Trophoblast cell (in vitro differentiated cells and primary cell): ENCODE measurements at regions not wholly inside any gene's neighbourhood (a gene's known extent, or its start where the extent isn't known, plus 50 kb on each side); places are given as distances from the start of the nearest gene placed in this dataset.

Experiments
- DNase-seq, 2 donors: peaks; one replicate each; pipeline ENCODE4 v3.0.0-alpha.2; 2016
- H2AFZ ChIP-seq: 2 replicates; pipeline ENCODE4 v1.6.1; 2013; ENCODE audit warnings: low read length, moderate library complexity, mild to moderate bottlenecking; ENCODE audit not compliant: insufficient read depth, poor library complexity
- H2AK5ac ChIP-seq: 2 replicates; pipeline ENCODE4 v1.6.1; 2013; ENCODE audit warnings: mild to moderate bottlenecking, low read length
- H2BK120ac ChIP-seq: 2 replicates; pipeline ENCODE4 v1.6.1; 2013; ENCODE audit warnings: low read length, mild to moderate bottlenecking, moderate library complexity; ENCODE audit not compliant: insufficient read depth, poor library complexity
- H2BK12ac ChIP-seq: 2 replicates; pipeline ENCODE4 v1.6.1; 2013; ENCODE audit warnings: mild to moderate bottlenecking, low read length, moderate library complexity
- H2BK5ac ChIP-seq: 2 replicates; pipeline ENCODE4 v1.6.1; 2013; ENCODE audit warnings: low read length, low read depth, moderate library complexity, mild to moderate bottlenecking; ENCODE audit not compliant: poor library complexity
- H3K14ac ChIP-seq: 2 replicates; pipeline ENCODE4 v1.6.1; 2013; ENCODE audit warnings: mild to moderate bottlenecking, low read length
- H3K18ac ChIP-seq: 2 replicates; pipeline ENCODE4 v1.6.1; 2013; ENCODE audit warnings: mild to moderate bottlenecking, low read length
- H3K23ac ChIP-seq: 2 replicates; pipeline ENCODE4 v1.6.1; 2013; ENCODE audit warnings: low read length
- H3K27ac ChIP-seq: 2 replicates; pipeline ENCODE4 v1.5.1; 2013; ENCODE audit warnings: low read depth, mild to moderate bottlenecking, inconsistent platforms, low read length, moderate library complexity
- H3K27me3 ChIP-seq: 2 replicates; pipeline ENCODE4 v1.6.1; 2013; ENCODE audit warnings: inconsistent platforms, mild to moderate bottlenecking, low read length, moderate library complexity; ENCODE audit not compliant: insufficient read depth
- H3K36me3 ChIP-seq, 2 experiments: 1 replicate in 1 of 2; 2 replicates in 1 of 2; pipeline ENCODE4 v1.6.1; 2013; ENCODE audit warnings: low read length in 2 of 2, mild to moderate bottlenecking in 2 of 2, moderate library complexity in 1 of 2; ENCODE audit not compliant: insufficient read depth in 2 of 2, control insufficient read depth in 1 of 2
- H3K4ac ChIP-seq: 2 replicates; pipeline ENCODE4 v1.6.1; 2013; ENCODE audit warnings: low read depth, mild to moderate bottlenecking, low read length, moderate library complexity
- H3K4me1 ChIP-seq, 2 experiments: 1 replicate in 1 of 2; 2 replicates in 1 of 2; pipeline ENCODE4 v1.6.1; 2013; ENCODE audit warnings: low read length in 2 of 2, mild to moderate bottlenecking in 2 of 2, moderate library complexity in 1 of 2; ENCODE audit not compliant: insufficient read depth in 2 of 2, control insufficient read depth in 1 of 2
- H3K4me2 ChIP-seq: 2 replicates; pipeline ENCODE4 v1.6.1; 2013; ENCODE audit warnings: inconsistent platforms, mild to moderate bottlenecking, low read length, moderate library complexity
- H3K4me3 ChIP-seq: 2 replicates; pipeline ENCODE4 v1.5.1; 2013; ENCODE audit warnings: mild to moderate bottlenecking, low read depth, low read length, inconsistent platforms
- H3K79me1 ChIP-seq: one replicate; pipeline ENCODE4 v1.6.1; 2013; ENCODE audit warnings: low read length
- H3K79me2 ChIP-seq: 2 replicates; pipeline ENCODE4 v1.6.1; 2013; ENCODE audit warnings: low read length, mild to moderate bottlenecking; ENCODE audit not compliant: control insufficient read depth, insufficient read depth, poor library complexity
- H3K9ac ChIP-seq: 2 replicates; pipeline ENCODE4 v1.6.1; 2013; ENCODE audit warnings: mild to moderate bottlenecking, low read length
- H3K9me3 ChIP-seq: 2 replicates; pipeline ENCODE4 v1.6.1; 2013; ENCODE audit warnings: low read depth, mild to moderate bottlenecking, control low read depth, inconsistent platforms, low read length; ENCODE audit not compliant: insufficient read depth
- H4K12ac ChIP-seq: 2 replicates; pipeline ENCODE4 v1.6.1; 2013; ENCODE audit warnings: low read depth, mild to moderate bottlenecking, low read length, moderate library complexity
- H4K8ac ChIP-seq: 2 replicates; pipeline ENCODE4 v1.6.1; 2013; ENCODE audit warnings: low read depth, mild to moderate bottlenecking, low read length, moderate library complexity
- H4K91ac ChIP-seq: one replicate; pipeline ENCODE4 v1.6.1; 2013; ENCODE audit warnings: low read depth, mild to moderate bottlenecking, low read length, moderate library complexity
- WGBS: extraction: QIAGEN DNeasy Blood & Tissue Kit; methylation state at CpG from one replicate; pipeline ENCODE4 v1.1.7; 2013; ENCODE audit warnings: missing lambda C conversion rate; ENCODE audit not compliant: insufficient read length, insufficient coverage; ENCODE audit errors: extremely low coverage; 5-methylcytosine and 5-hydroxymethylcytosine counted together

DNA sequence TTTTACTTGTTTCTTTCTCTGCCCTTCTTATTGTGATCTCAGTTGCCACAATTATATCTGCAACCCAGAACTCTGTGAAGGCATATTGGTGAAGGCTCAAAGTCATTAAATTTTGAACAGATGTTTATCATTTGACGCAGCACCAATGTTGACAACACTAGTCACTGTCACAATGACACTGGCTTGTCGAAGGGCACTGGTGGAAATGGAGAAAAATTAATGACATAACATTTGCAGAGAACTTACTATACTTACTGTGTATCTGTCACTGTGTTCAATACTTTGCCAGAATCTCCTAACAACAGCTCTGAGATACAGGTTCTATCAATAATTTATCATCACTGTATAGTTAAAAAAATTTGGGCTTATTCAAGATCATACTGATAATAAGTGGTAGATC lies 1213.7 kb downstream of the NCAM2 start:
- H3K36me3 ChIP-seq = no peaks in the 10 kb centered on the region
- no peak overlapping the region for H2BK5ac ChIP-seq
- no peak overlapping the region for H3K27ac ChIP-seq
- H4K8ac ChIP-seq = no peak overlapping the region
- H3K23ac ChIP-seq = no peak overlapping the region
- no peak overlapping the region for H3K9ac ChIP-seq
- no peak for DNase-seq
- H3K4ac ChIP-seq = no peak overlapping the region
- no peak overlapping the region for H2BK120ac ChIP-seq
- no peak overlapping the region for H3K4me2 ChIP-seq
- H2AK5ac ChIP-seq = no peak overlapping the region
- no peak overlapping the region for H4K12ac ChIP-seq
- H3K14ac ChIP-seq = no peak overlapping the region
- no peak overlapping the region for H2BK12ac ChIP-seq
- H3K9me3 ChIP-seq = no peaks in the 10 kb centered on the region
- H3K79me1 ChIP-seq = no peaks in the 10 kb centered on the region
- H3K27me3 ChIP-seq = no peaks in the 10 kb centered on the region
- no peak overlapping the region for H3K18ac ChIP-seq
- no peak overlapping the region for H3K4me3 ChIP-seq
- no peaks in the 10 kb centered on the region for H3K79me2 ChIP-seq
- no peak overlapping the region for H4K91ac ChIP-seq
- WGBS = no CpG with 5 or more reads among the region's 2 CpGs
- no peaks in the 10 kb centered on the region for H3K4me1 ChIP-seq
- no peak overlapping the region for H2AFZ ChIP-seq

DNA sequence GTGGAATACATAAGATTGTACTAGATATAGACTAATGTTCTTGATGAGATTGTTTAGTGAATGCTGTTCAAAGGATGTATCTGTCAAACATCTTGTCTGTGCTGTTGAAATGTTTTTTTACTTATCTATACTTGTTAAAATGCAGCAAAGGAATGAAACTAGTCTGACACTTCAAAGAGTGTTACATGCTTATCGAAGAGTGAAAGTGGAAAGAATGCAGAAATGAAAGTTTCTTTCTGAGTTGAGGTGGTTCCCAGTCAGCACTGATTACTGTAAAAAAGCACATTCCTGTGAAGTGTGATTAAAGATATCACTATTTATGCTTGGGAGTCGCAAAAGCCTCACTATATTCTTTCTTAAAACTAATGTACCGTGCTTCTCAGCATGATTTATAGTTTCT lies 1225.2 kb downstream of the NCAM2 start:
- Histone ChIP-seq H3K27ac (no peak overlapping the region), H2BK12ac (no peak overlapping the region), H3K4me1 (no peaks in the 10 kb centered on the region), H4K8ac (no peak overlapping the region), H2BK5ac (no peak overlapping the region), H3K14ac (no peak overlapping the region), H4K12ac (no peak overlapping the region), H2AFZ (no peak overlapping the region), H2AK5ac (no peak overlapping the region), H2BK120ac (no peak overlapping the region), H3K4ac (no peak overlapping the region), H3K23ac (no peak overlapping the region), H3K36me3 (no peaks in the 10 kb centered on the region), H3K9me3 (no peaks in the 10 kb centered on the region), H3K79me1 (no peaks in the 10 kb centered on the region), H3K18ac (no peak overlapping the region), H4K91ac (no peak overlapping the region), H3K27me3 (no peaks in the 10 kb centered on the region), H3K4me3 (no peak overlapping the region), H3K79me2 (no peaks in the 10 kb centered on the region), H3K4me2 (no peak overlapping the region), H3K9ac (no peak overlapping the region)
- peak; percentile 11 to 89 for DNase-seq
- WGBS = no CpG with 5 or more reads among the region's 3 CpGs

DNA sequence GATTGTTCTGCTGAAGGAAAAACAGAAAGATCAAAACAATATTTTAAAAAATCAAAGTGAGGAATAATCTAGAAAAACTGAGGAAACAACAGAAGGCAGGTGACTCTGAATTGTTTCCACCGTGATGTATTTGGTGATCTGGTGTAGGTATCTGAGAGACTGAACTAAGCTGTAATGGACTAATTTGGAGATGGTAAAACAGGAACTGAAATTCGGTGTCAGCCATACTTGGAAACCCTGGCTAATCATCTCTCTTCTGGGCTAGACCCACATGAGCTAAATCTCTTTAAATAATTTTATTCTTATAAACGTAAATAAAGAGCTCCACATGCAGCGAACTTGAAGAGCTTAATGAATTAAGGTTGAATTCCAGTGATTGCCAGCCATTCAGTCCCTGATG lies 1226.1 kb downstream of the NCAM2 start:
- no peaks in the 10 kb centered on the region for H3K36me3 ChIP-seq
- no peaks in the 10 kb centered on the region for H3K9me3 ChIP-seq
- no peak overlapping the region for H2BK12ac ChIP-seq
- no peak overlapping the region for H4K8ac ChIP-seq
- H3K4me3 ChIP-seq = no peak overlapping the region
- no peak overlapping the region for H3K18ac ChIP-seq
- H3K4ac ChIP-seq = no peak overlapping the region
- no peak overlapping the region for H2AK5ac ChIP-seq
- H2AFZ ChIP-seq = no peak overlapping the region
- H3K4me2 ChIP-seq = no peak overlapping the region
- H3K79me1 ChIP-seq = no peaks in the 10 kb centered on the region
- no peak overlapping the region for H3K23ac ChIP-seq
- no peak overlapping the region for H2BK5ac ChIP-seq
- no peak for DNase-seq
- no peaks in the 10 kb centered on the region for H3K79me2 ChIP-seq
- H3K4me1 ChIP-seq = no peaks in the 10 kb centered on the region
- no peak overlapping the region for H3K14ac ChIP-seq
- no peak overlapping the region for H4K91ac ChIP-seq
- H2BK120ac ChIP-seq = no peak overlapping the region
- H4K12ac ChIP-seq = no peak overlapping the region
- no peaks in the 10 kb centered on the region for H3K27me3 ChIP-seq
- H3K9ac ChIP-seq = no peak overlapping the region
- WGBS = no CpG with 5 or more reads among the region's 4 CpGs
- no peak overlapping the region for H3K27ac ChIP-seq

DNA sequence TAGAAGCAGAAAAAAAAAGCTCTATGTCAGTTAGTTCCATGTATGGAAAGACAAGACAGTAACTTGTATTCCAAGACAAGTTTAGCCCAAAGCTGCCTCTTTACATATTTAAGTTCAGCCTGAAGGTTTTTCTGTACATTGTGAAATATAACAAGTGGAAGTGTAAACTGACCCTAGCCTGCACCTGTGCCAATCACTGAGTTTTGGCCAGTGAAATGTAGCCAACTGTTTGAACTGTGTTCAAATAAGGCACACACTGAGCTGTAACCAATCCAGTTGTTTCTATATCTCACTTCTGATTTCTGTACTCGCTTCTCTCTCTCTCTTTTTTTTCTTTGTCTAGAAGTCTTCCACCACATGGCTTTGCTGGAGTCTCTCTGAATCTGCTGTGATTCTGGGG lies 1227.1 kb downstream of the NCAM2 start:
- H4K12ac ChIP-seq = no peak overlapping the region
- H3K79me2 ChIP-seq = no peaks in the 10 kb centered on the region
- H3K9ac ChIP-seq = no peak overlapping the region
- no peak overlapping the region for H3K14ac ChIP-seq
- no peaks in the 10 kb centered on the region for H3K4me1 ChIP-seq
- no peaks in the 10 kb centered on the region for H3K79me1 ChIP-seq
- WGBS = no CpG with 5 or more reads among the region's 1 CpG
- no peak overlapping the region for H2AFZ ChIP-seq
- H3K27ac ChIP-seq = no peak overlapping the region
- H3K4me3 ChIP-seq = no peak overlapping the region
- H2BK120ac ChIP-seq = no peak overlapping the region
- H3K23ac ChIP-seq = no peak overlapping the region
- no peak overlapping the region for H2BK12ac ChIP-seq
- DNase-seq = no peak
- no peak overlapping the region for H3K18ac ChIP-seq
- no peak overlapping the region for H4K91ac ChIP-seq
- no peak overlapping the region for H2AK5ac ChIP-seq
- no peak overlapping the region for H3K4me2 ChIP-seq
- no peak overlapping the region for H2BK5ac ChIP-seq
- no peaks in the 10 kb centered on the region for H3K9me3 ChIP-seq
- H3K4ac ChIP-seq = no peak overlapping the region
- no peaks in the 10 kb centered on the region for H3K27me3 ChIP-seq
- H4K8ac ChIP-seq = no peak overlapping the region
- H3K36me3 ChIP-seq = no peaks in the 10 kb centered on the region
